ENCODE measurements at regions not wholly inside any gene's neighbourhood (a gene's known extent, or its start where the extent isn't known, plus 50 kb on each side); places are given as distances from the start of the nearest gene placed in this dataset.
A peak's percentile ranks its signal among the peaks of the same experiment; 100 is the strongest.

GRCh38 chr16:54363766-54364165, 77.2 kb upstream of the IRX3 start:
- ATAC-seq: no peak
- H3K27ac ChIP-seq (ENCODE audit: low read depth): no peak overlapping the region
- DNase-seq (ENCODE audit: low spot score): no peak

GRCh38 chr16:54362591-54363206, 76.1 kb upstream of the IRX3 start:
- ATAC-seq (no peak), DNase-seq (ENCODE audit: low spot score) (no peak)
- no peaks in the 10 kb centered on the region for H3K79me2 ChIP-seq (replicated peaks; ENCODE audit: insufficient read depth)
- peak overlapping the region; percentile 88 for H2AFZ ChIP-seq
- H3K27ac ChIP-seq (ENCODE audit: low read depth): no peak overlapping the region
- H3K4me3 ChIP-seq: no peak overlapping the region
- H3K4me1 ChIP-seq (ENCODE audit: insufficient read depth): peaks cover 36% of the 10 kb centered on the region
- H3F3A ChIP-seq (replicated peaks; ENCODE audit: low read depth): no peaks in the 10 kb centered on the region
- H3K27me3 ChIP-seq (ENCODE audit: insufficient read depth): no peaks in the 10 kb centered on the region
- H3K36me3 Mint-ChIP-seq (ENCODE audit: low read depth): no peaks in the 10 kb centered on the region
- no peak overlapping the region for H3K27ac Mint-ChIP-seq
- H3K36me3 ChIP-seq (ENCODE audit: insufficient read depth): no peaks in the 10 kb centered on the region
- no peaks in the 10 kb centered on the region for H3K9me3 Mint-ChIP-seq
- H3K4me3 Mint-ChIP-seq: no peak overlapping the region; the same call in 2 of the 3 replicates
- 0 out of 2 replicates have a peak, but pooled peaks cover 2% of the 10 kb centered on the region for H3K9me2 ChIP-seq (ENCODE audit: insufficient read depth)
- H3K27me3 Mint-ChIP-seq (ENCODE audit: insufficient read depth, low read depth, poor library complexity): peaks cover 21% of the 10 kb centered on the region
- H4K20me1 ChIP-seq (replicated peaks; ENCODE audit: insufficient read depth): no peaks in the 10 kb centered on the region
- peaks cover 35% of the 10 kb centered on the region for H3K4me1 Mint-ChIP-seq
- H3K4me2 ChIP-seq: no peak overlapping the region
- no peak for TF ChIP-seq STAT1 (IDR thresholded peaks at IDR 0.05; ENCODE audit: unreplicated experiment)
- no peak for TF ChIP-seq ZNF462 (CRISPR knock-in tag; IDR thresholded peaks at IDR 0.05)

More at GRCh38 chr16:54363766-54364165, 77.2 kb upstream of the IRX3 start:
- no peaks in the 10 kb centered on the region for H3K9me3 Mint-ChIP-seq
- no peaks in the 10 kb centered on the region for H3K36me3 Mint-ChIP-seq (ENCODE audit: low read depth)
- no peaks in the 10 kb centered on the region for H4K20me1 ChIP-seq (replicated peaks; ENCODE audit: insufficient read depth)
- no peak overlapping the region for H3K4me3 ChIP-seq
- no peaks in the 10 kb centered on the region for H3K36me3 ChIP-seq (ENCODE audit: insufficient read depth)
- no peak overlapping the region for H3K27ac Mint-ChIP-seq
- no peak overlapping the region for H3K4me3 Mint-ChIP-seq
- H2AFZ ChIP-seq: peak overlapping the region; percentile 47; the same call in 1 of the 2 replicates
- H3K4me2 ChIP-seq: no peak overlapping the region
- H3K79me2 ChIP-seq (replicated peaks; ENCODE audit: insufficient read depth): no peaks in the 10 kb centered on the region
- TF ChIP-seq EZH2phosphoT487 (IDR thresholded peaks at IDR 0.05; ENCODE audit: unreplicated experiment) (no peak), STAT1 (IDR thresholded peaks at IDR 0.05; ENCODE audit: unreplicated experiment) (no peak)
- TF ChIP-seq, protein P1, sequence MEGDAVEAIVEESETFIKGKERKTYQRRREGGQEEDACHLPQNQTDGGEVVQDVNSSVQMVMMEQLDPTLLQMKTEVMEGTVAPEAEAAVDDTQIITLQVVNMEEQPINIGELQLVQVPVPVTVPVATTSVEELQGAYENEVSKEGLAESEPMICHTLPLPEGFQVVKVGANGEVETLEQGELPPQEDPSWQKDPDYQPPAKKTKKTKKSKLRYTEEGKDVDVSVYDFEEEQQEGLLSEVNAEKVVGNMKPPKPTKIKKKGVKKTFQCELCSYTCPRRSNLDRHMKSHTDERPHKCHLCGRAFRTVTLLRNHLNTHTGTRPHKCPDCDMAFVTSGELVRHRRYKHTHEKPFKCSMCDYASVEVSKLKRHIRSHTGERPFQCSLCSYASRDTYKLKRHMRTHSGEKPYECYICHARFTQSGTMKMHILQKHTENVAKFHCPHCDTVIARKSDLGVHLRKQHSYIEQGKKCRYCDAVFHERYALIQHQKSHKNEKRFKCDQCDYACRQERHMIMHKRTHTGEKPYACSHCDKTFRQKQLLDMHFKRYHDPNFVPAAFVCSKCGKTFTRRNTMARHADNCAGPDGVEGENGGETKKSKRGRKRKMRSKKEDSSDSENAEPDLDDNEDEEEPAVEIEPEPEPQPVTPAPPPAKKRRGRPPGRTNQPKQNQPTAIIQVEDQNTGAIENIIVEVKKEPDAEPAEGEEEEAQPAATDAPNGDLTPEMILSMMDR (conservative IDR thresholded peaks at IDR 0.05; ENCODE audit: low read depth in 2 of 2): no peak
- TF ChIP-seq, protein P2, sequence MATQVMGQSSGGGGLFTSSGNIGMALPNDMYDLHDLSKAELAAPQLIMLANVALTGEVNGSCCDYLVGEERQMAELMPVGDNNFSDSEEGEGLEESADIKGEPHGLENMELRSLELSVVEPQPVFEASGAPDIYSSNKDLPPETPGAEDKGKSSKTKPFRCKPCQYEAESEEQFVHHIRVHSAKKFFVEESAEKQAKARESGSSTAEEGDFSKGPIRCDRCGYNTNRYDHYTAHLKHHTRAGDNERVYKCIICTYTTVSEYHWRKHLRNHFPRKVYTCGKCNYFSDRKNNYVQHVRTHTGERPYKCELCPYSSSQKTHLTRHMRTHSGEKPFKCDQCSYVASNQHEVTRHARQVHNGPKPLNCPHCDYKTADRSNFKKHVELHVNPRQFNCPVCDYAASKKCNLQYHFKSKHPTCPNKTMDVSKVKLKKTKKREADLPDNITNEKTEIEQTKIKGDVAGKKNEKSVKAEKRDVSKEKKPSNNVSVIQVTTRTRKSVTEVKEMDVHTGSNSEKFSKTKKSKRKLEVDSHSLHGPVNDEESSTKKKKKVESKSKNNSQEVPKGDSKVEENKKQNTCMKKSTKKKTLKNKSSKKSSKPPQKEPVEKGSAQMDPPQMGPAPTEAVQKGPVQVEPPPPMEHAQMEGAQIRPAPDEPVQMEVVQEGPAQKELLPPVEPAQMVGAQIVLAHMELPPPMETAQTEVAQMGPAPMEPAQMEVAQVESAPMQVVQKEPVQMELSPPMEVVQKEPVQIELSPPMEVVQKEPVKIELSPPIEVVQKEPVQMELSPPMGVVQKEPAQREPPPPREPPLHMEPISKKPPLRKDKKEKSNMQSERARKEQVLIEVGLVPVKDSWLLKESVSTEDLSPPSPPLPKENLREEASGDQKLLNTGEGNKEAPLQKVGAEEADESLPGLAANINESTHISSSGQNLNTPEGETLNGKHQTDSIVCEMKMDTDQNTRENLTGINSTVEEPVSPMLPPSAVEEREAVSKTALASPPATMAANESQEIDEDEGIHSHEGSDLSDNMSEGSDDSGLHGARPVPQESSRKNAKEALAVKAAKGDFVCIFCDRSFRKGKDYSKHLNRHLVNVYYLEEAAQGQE (IDR thresholded peaks at IDR 0.05; ENCODE audit: unreplicated experiment): no peak
- H3K4me1 ChIP-seq (ENCODE audit: insufficient read depth): peaks cover 36% of the 10 kb centered on the region
- H3K27me3 Mint-ChIP-seq (ENCODE audit: insufficient read depth, low read depth, poor library complexity): peaks cover 18% of the 10 kb centered on the region
- H3K27me3 ChIP-seq (ENCODE audit: insufficient read depth): no peaks in the 10 kb centered on the region
- peaks cover 35% of the 10 kb centered on the region for H3K4me1 Mint-ChIP-seq
- H3F3A ChIP-seq (replicated peaks; ENCODE audit: low read depth): no peaks in the 10 kb centered on the region
- H3K9me2 ChIP-seq (ENCODE audit: insufficient read depth): 0 out of 2 replicates have a peak, but pooled peaks cover 2% of the 10 kb centered on the region
